Activated B cell treated with CpG ODN at 0.5 μM for 24 hours (primary cell): ENCODE measurements at regions not wholly inside any gene's neighbourhood (a gene's known extent, or its start where the extent isn't known, plus 50 kb on each side); places are given as distances from the start of the nearest gene placed in this dataset.

Experiments
- ATAC-seq: fragments of 200-7000 bp; cut with Tn5 transposase; one replicate; pipeline ENCODE4 v1.10.0; 2021; ENCODE audit warnings: low read depth, mild to moderate bottlenecking, moderate library complexity
- CTCF ChIA-PET: fragments of 350-600 bp; sonication (Branson Sonifier 250); formaldehyde crosslinking; loops from one replicate; lab custom pipeline; 2021; ENCODE audit warnings: antibody characterized with exemption; lab: Charles Lee
- POLR2A ChIA-PET: fragments of 350-600 bp; sonication (Branson Sonifier 250); formaldehyde crosslinking; loops from one replicate; lab custom pipeline; 2021; ENCODE audit warnings: antibody characterized with exemption; lab: Charles Lee
- DNase-seq: peaks from one replicate; pipeline ENCODE4 v3.0.0; 2022
- H3K27ac Mint-ChIP-seq: one replicate; pipeline ENCODE4 v1.8.0; 2020; ENCODE audit warnings: mixed read lengths
- H3K27me3 Mint-ChIP-seq: one replicate; pipeline ENCODE4 v1.8.0; 2021; ENCODE audit warnings: mixed read lengths
- H3K36me3 Mint-ChIP-seq: one replicate; pipeline ENCODE4 v1.8.0; 2021; ENCODE audit warnings: low read depth, mixed read lengths
- H3K4me1 Mint-ChIP-seq: one replicate; pipeline ENCODE4 v1.8.0; 2021; ENCODE audit warnings: mixed read lengths
- H3K4me3 Mint-ChIP-seq: one replicate; pipeline ENCODE4 v1.8.0; 2020; ENCODE audit warnings: mild to moderate bottlenecking, mixed read lengths
- H3K9me3 Mint-ChIP-seq: one replicate; pipeline ENCODE4 v1.8.0; 2020; ENCODE audit warnings: mixed read lengths
- CTCF ChIP-seq: fragments of 200-600 bp; IDR thresholded peaks from one replicate; pipeline ENCODE4 v1.8.0; 2022; ENCODE audit warnings: antibody characterized with exemption, mild to moderate bottlenecking
- intact Hi-C: fragments of 100-400 bp; cut with micrococcal nuclease; formaldehyde crosslinking; loops from one replicate; pipeline ENCODE4 v1.15.1; 2024

GRCh38 chr10:58918887-58919286 lies 257.6 kb upstream of the PHYHIPL start:
- H3K36me3 Mint-ChIP-seq, result no peaks in the 10 kb centered on the region
- ATAC-seq, result no peak
- POLR2A ChIA-PET, result no interaction called here

GRCh38 chr10:58919927-58920654 lies 256.4 kb upstream of the PHYHIPL start:
- DNase-seq, result no peak
- H3K27me3 Mint-ChIP-seq, result no peaks in the 10 kb centered on the region
- H3K9me3 Mint-ChIP-seq, result no peaks in the 10 kb centered on the region
- intact Hi-C loops, result no loop called here
- no peak for ATAC-seq
- no peaks in the 10 kb centered on the region for H3K36me3 Mint-ChIP-seq
- no peak for TF ChIP-seq CTCF
- ChIA-PET CTCF (no interaction called here), POLR2A (no interaction called here)
- no peaks in the 10 kb centered on the region for H3K4me1 Mint-ChIP-seq
- no peak overlapping the region for H3K4me3 Mint-ChIP-seq
- H3K27ac Mint-ChIP-seq, result no peak overlapping the region

More at GRCh38 chr10:58918887-58919286, 257.6 kb upstream of the PHYHIPL start:
- Mint-ChIP-seq H3K4me3 (no peak overlapping the region), H3K27me3 (no peaks in the 10 kb centered on the region), H3K27ac (no peak overlapping the region), H3K9me3 (no peaks in the 10 kb centered on the region), H3K4me1 (no peaks in the 10 kb centered on the region)
- intact Hi-C loops, result no loop called here
- CTCF ChIA-PET, result no interaction called here
- TF ChIP-seq CTCF, result no peak
- no peak for DNase-seq

GRCh38 chr10:58920655-58921003 lies 255.8 kb upstream of the PHYHIPL start:
- no peaks in the 10 kb centered on the region for H3K9me3 Mint-ChIP-seq
- no peak for TF ChIP-seq CTCF
- no peak overlapping the region for H3K4me3 Mint-ChIP-seq
- no peak for DNase-seq
- H3K27me3 Mint-ChIP-seq, result no peaks in the 10 kb centered on the region
- ChIA-PET POLR2A (no interaction called here), CTCF (no interaction called here)
- no peaks in the 10 kb centered on the region for H3K36me3 Mint-ChIP-seq
- ATAC-seq, result no peak
- intact Hi-C loops, result no loop called here
- no peaks in the 10 kb centered on the region for H3K4me1 Mint-ChIP-seq
- no peak overlapping the region for H3K27ac Mint-ChIP-seq

- no peaks in the 10 kb centered on the region for H3K9me3 Mint-ChIP-seq
- TF ChIP-seq CTCF, result no peak
- H3K27me3 Mint-ChIP-seq, result no peaks in the 10 kb centered on the region
- ChIA-PET POLR2A (no interaction called here), CTCF (no interaction called here)
- ATAC-seq (no peak), DNase-seq (no peak)
- H3K27ac Mint-ChIP-seq, result no peak overlapping the region
- no peaks in the 10 kb centered on the region for H3K36me3 Mint-ChIP-seq
- H3K4me3 Mint-ChIP-seq, result no peak overlapping the region
- H3K4me1 Mint-ChIP-seq, result no peaks in the 10 kb centered on the region
- intact Hi-C loops, result no loop called here
These were observed 255.0 kb upstream of the PHYHIPL start for GRCh38 chr10:58921421-58921855.

GRCh38 chr10:58925381-58925780 lies 251.1 kb upstream of the PHYHIPL start:
- H3K4me1 Mint-ChIP-seq, result no peaks in the 10 kb centered on the region

More at GRCh38 chr10:58925381-58925780, 251.1 kb upstream of the PHYHIPL start:
- H3K9me3 Mint-ChIP-seq, result peaks cover 5% of the 10 kb centered on the region
- no peak for TF ChIP-seq CTCF
- ATAC-seq, result no peak
- no peak for DNase-seq
- no peaks in the 10 kb centered on the region for H3K36me3 Mint-ChIP-seq
- H3K27me3 Mint-ChIP-seq, result no peaks in the 10 kb centered on the region
- ChIA-PET CTCF (no interaction called here), POLR2A (no interaction called here)
- no peak overlapping the region for H3K27ac Mint-ChIP-seq
- H3K4me3 Mint-ChIP-seq, result no peak overlapping the region
- intact Hi-C loops, result no loop called here
